ENCODE measurements at regions not wholly inside any gene's neighbourhood (a gene's known extent, or its start where the extent isn't known, plus 50 kb on each side); places are given as distances from the start of the nearest gene placed in this dataset.

DNA sequence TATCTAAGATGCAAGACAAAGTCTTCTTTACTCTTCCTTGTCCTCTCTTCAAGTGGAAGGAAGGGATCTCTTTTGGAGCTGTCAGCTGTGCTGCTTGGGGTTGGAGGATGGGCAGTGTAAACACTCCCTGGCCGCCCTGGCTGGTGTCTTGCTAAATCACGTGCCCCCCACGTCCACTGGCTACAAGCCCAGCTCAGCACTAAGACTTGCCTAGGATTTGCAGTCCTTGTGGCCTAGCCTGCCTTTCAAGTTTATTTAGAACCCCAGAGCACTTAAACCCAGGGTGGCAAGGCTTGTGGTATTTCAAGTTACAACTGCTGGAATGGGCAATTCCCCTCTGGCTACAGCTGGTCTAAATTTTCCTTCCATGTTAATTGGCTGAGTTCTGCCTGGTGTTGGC, 272.4 kb upstream of the MYO3A start:
- Histone ChIP-seq H3K27ac (no peak overlapping the region), H3K4me1 (ENCODE audit: insufficient read depth) (no peaks in the 10 kb centered on the region), H3K9me3 (no peaks in the 10 kb centered on the region), H3K4me3 (no peak overlapping the region), H3K27me3 (no peaks in the 10 kb centered on the region), H3K36me3 (no peaks in the 10 kb centered on the region)
- DNase-seq: no peak
- 51 to 67% (median 56%) methylated on average over 3 of the region's 3 CpGs for WGBS, 3 donors
- TF ChIP-seq EP300 (IDR thresholded peaks at IDR 0.05): no peak
- TF ChIP-seq, protein P1, sequence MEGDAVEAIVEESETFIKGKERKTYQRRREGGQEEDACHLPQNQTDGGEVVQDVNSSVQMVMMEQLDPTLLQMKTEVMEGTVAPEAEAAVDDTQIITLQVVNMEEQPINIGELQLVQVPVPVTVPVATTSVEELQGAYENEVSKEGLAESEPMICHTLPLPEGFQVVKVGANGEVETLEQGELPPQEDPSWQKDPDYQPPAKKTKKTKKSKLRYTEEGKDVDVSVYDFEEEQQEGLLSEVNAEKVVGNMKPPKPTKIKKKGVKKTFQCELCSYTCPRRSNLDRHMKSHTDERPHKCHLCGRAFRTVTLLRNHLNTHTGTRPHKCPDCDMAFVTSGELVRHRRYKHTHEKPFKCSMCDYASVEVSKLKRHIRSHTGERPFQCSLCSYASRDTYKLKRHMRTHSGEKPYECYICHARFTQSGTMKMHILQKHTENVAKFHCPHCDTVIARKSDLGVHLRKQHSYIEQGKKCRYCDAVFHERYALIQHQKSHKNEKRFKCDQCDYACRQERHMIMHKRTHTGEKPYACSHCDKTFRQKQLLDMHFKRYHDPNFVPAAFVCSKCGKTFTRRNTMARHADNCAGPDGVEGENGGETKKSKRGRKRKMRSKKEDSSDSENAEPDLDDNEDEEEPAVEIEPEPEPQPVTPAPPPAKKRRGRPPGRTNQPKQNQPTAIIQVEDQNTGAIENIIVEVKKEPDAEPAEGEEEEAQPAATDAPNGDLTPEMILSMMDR (IDR thresholded peaks at IDR 0.05): no peak
- intact Hi-C loops (cut with DNase I): no loop called here

DNA sequence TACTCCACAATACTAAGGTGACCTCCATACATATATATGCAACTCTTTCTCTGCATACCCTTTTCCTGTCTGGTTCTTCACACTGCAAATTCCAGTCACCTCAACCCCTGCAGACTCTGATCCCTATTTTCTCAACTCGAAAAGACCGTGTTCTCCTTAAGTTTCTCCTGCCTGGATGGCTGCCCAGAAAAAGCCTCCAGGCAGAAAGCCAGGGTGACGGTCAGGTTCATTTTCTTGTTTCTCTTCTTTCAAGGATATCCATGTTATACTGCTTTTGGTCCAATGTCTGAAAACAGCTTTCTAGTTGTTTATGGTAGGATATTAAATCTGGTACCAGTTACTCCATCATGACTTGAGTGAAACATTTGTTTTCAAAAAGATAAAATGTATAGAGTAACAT, 267.8 kb upstream of the MYO3A start:
- WGBS, 3 donors: 5 to 14% (median 6%) methylated on average over 3 of the region's 3 CpGs
- no peak overlapping the region for H3K27ac ChIP-seq
- TF ChIP-seq, protein P1 (IDR thresholded peaks at IDR 0.05): no peak
- no peak for TF ChIP-seq EP300 (IDR thresholded peaks at IDR 0.05)
- H3K9me3 ChIP-seq: no peaks in the 10 kb centered on the region
- no peak for DNase-seq
- no peaks in the 10 kb centered on the region for H3K27me3 ChIP-seq
- intact Hi-C loops (cut with DNase I): no loop called here
- no peaks in the 10 kb centered on the region for H3K36me3 ChIP-seq
- no peak overlapping the region for H3K4me3 ChIP-seq
- H3K4me1 ChIP-seq (ENCODE audit: insufficient read depth): no peaks in the 10 kb centered on the region

DNA sequence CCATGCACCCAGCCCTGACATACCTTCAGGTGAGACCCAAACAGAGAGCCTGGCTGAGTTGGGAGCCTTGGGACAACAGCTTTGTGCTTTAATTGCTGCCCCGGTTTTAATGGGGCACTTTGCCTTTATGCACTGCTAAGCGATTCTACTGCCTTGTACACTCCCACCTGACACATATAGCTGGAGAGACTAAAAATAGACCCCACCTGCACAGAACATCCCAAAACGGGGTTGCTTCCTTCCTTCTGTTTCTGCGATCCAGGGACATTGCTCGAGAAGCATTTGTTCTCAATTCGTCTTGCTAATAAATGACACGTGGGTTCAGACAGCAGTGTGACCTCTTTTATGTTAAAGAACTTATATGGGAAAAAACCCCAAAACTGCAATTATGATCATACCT, 258.8 kb upstream of the MYO3A start:
- no peaks in the 10 kb centered on the region for H3K9me3 ChIP-seq
- H3K27me3 ChIP-seq: no peaks in the 10 kb centered on the region
- no peak overlapping the region for H3K27ac ChIP-seq
- no peaks in the 10 kb centered on the region for H3K36me3 ChIP-seq
- TF ChIP-seq EP300 (IDR thresholded peaks at IDR 0.05) (no peak), POLR2A (IDR thresholded peaks at IDR 0.05) (no peak)
- TF ChIP-seq, protein P1 (IDR thresholded peaks at IDR 0.05): no peak
- H3K4me3 ChIP-seq: no peak overlapping the region
- no peaks in the 10 kb centered on the region for H3K4me1 ChIP-seq (ENCODE audit: insufficient read depth)
- 69 to 72% (median 70%) methylated on average over 7 of the region's 7 CpGs for WGBS, 3 donors
- intact Hi-C loops (cut with DNase I): no loop called here
- no peak for DNase-seq

DNA sequence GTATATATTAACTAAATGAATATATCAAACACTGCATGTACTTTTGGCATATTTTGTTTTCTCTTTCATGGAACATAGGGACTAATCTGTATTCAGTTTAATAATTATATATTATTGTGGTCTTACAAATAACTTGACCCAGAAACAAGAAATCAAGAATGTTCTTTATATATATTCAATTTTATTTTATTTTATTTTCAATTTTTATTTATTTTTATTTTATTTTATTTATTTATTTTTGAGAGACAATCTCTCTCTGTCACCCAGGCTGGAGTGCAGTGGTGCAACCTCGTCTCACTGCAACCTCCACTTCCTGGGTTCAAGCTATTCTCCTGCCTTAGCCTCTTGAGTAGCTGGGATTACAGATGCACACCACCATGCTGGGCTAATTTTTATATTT, 258.4 kb upstream of the MYO3A start:
- H3K9me3 ChIP-seq: no peaks in the 10 kb centered on the region
- H3K4me3 ChIP-seq: no peak overlapping the region
- intact Hi-C loops (cut with DNase I): no loop called here
- no peak overlapping the region for H3K27ac ChIP-seq
- H3K36me3 ChIP-seq: no peaks in the 10 kb centered on the region
- TF ChIP-seq EP300 (IDR thresholded peaks at IDR 0.05): no peak
- TF ChIP-seq, protein P1 (IDR thresholded peaks at IDR 0.05): no peak
- TF ChIP-seq POLR2A (IDR thresholded peaks at IDR 0.05): no peak
- H3K4me1 ChIP-seq (ENCODE audit: insufficient read depth): no peaks in the 10 kb centered on the region
- DNase-seq: no peak
- WGBS, 3 donors: 75 to 87% (median 79%) methylated on average over 1 of the region's 1 CpG
- no peaks in the 10 kb centered on the region for H3K27me3 ChIP-seq

DNA sequence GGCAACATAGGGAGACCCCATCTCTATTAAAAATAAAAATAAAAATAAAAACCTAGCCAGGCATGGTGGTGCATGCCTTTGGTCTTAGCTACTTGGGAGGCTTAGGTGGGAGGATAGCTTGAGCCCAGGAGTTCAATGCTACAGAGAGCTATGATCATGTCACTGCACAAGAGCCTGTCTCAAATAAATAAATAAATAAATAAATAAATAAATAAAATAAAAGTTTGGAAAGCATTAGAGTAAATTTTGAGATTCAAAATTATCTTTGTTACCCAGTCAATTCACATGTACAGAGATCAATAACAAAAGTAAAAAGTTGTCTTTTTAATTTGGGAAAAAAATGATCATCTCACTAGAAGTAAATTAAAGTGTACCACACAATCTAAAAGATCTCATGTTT, 255.8 kb upstream of the MYO3A start:
- Histone ChIP-seq H3K27me3 (no peaks in the 10 kb centered on the region), H3K4me3 (no peak overlapping the region), H3K4me1 (ENCODE audit: insufficient read depth) (peaks cover 2% of the 10 kb centered on the region), H3K9me3 (no peaks in the 10 kb centered on the region), H3K27ac (no peak overlapping the region), H3K36me3 (no peaks in the 10 kb centered on the region)
- intact Hi-C loops (cut with DNase I): no loop called here
- DNase-seq: no peak
- TF ChIP-seq POLR2A (IDR thresholded peaks at IDR 0.05) (no peak), EP300 (IDR thresholded peaks at IDR 0.05) (no peak)
- TF ChIP-seq, protein P1 (IDR thresholded peaks at IDR 0.05): no peak
